ENCODE measurements at regions not wholly inside any gene's neighbourhood (a gene's known extent, or its start where the extent isn't known, plus 50 kb on each side); places are given as distances from the start of the nearest gene placed in this dataset.

- TF ChIP-seq CTCF (IDR thresholded peaks at IDR 0.05) (no peak), EZH2 (IDR thresholded peaks at IDR 0.05) (no peak)
These were observed 57.2 kb upstream of the ST8SIA2 start for GRCh38 chr15:92336419-92336987.
